ENCODE measurements at regions not wholly inside any gene's neighbourhood (a gene's known extent, or its start where the extent isn't known, plus 50 kb on each side); places are given as distances from the start of the nearest gene placed in this dataset.

GRCh38 chr11:95688015-95688414, 101.6 kb downstream of the FAM76B start:
- TF ChIP-seq POLR2A (IDR thresholded peaks at IDR 0.05) (no peak), CTCF (IDR thresholded peaks at IDR 0.05) (no peak)
